SK-N-SH (cell line): ENCODE measurements at regions not wholly inside any gene's neighbourhood (a gene's known extent, or its start where the extent isn't known, plus 50 kb on each side); places are given as distances from the start of the nearest gene placed in this dataset.

Experiments used
- CTCF ChIA-PET: fragments of 300-600, 350-600 bp; formaldehyde crosslinking; extraction: SDS; loops from one replicate; lab custom pipeline; 2021; lab: Yijun Ruan, JAX
- POLR2A ChIA-PET: fragments of 350-600 bp; sonication (Branson Sonifier 250); formaldehyde crosslinking; extraction: SDS; loops from one replicate; lab custom pipeline; 2020; ENCODE audit warnings: antibody characterized with exemption, inconsistent platforms; lab: Yijun Ruan, JAX
- DNase-seq: peaks from one replicate; pipeline ENCODE4 v3.0.0; 2012
- H2AFZ ChIP-seq: fragments of 200-600 bp; sonication (generic); 2 replicates; pipeline ENCODE4 v1.8.1; 2016; ENCODE audit warnings: antibody characterized with exemption, mild to moderate bottlenecking, low read depth
- H3F3A ChIP-seq: fragments of 200-600 bp; sonication (generic); replicated peaks from 2 replicates; pipeline ENCODE3; 2016; ENCODE audit warnings: antibody characterized with exemption, mild to moderate bottlenecking; ENCODE audit not compliant: insufficient read depth
- H3K27ac ChIP-seq, 2 experiments: fragments of 200-500 bp in 1 of 2; fragments of 200-600 bp in 1 of 2; sonication (Bioruptor generic) in 1 of 2; sonication (generic), shearing (Covaris generic) in 1 of 2; 2 replicates each; pipeline versions ENCODE4 v1.5.1 to v1.6.1; 2014 to 2016; ENCODE audit warnings: low read depth in 2 of 2, inconsistent platforms in 1 of 2, low read length in 1 of 2, mild to moderate bottlenecking in 1 of 2, mixed read lengths in 1 of 2
- H3K27me3 ChIP-seq: fragments of 200-600 bp; sonication (generic), shearing (Covaris generic); 2 replicates; pipeline ENCODE4 v1.6.1; 2016; ENCODE audit warnings: mixed run types; ENCODE audit not compliant: insufficient read depth
- H3K36me3 ChIP-seq, 2 experiments: fragments of 200-500 bp in 1 of 2; fragments of 200-600 bp in 1 of 2; sonication (Bioruptor generic) in 1 of 2; sonication (generic) in 1 of 2; replicated peaks in 1 of 2; 2 replicates each; pipeline versions ENCODE3 to v1.5.1; 2014 to 2016; ENCODE audit warnings: low read length in 1 of 2, mild to moderate bottlenecking in 1 of 2; ENCODE audit not compliant: insufficient read depth in 2 of 2, control insufficient read depth in 1 of 2
- H3K4me1 ChIP-seq, 2 experiments: fragments of 200-500 bp in 1 of 2; fragments of 200-600 bp in 1 of 2; sonication (Bioruptor generic) in 1 of 2; sonication (generic), shearing (Covaris generic) in 1 of 2; 2 replicates each; pipeline versions ENCODE4 v1.5.1 to v1.6.1; 2014 to 2016; ENCODE audit warnings: low read depth in 1 of 2, low read length in 1 of 2, mixed run types in 1 of 2; ENCODE audit not compliant: insufficient read depth in 2 of 2, control insufficient read depth in 1 of 2
- H3K4me2 ChIP-seq: fragments of 200-600 bp; sonication (generic), shearing (Covaris generic); 2 replicates; pipeline ENCODE4 v1.6.1; 2017; ENCODE audit warnings: mixed run types
- H3K4me3 ChIP-seq, 2 experiments: fragments of 200-500 bp in 1 of 2; fragments of 200-600 bp in 1 of 2; sonication (Bioruptor generic) in 1 of 2; sonication (generic), shearing (Covaris generic) in 1 of 2; 2 replicates each; pipeline versions ENCODE4 v1.5.1 to v1.8.1; 2014 to 2016; ENCODE audit warnings: low read depth in 2 of 2, inconsistent platforms in 1 of 2, low read length in 1 of 2, mild to moderate bottlenecking in 1 of 2, mixed read lengths in 1 of 2, moderate library complexity in 1 of 2
- H3K79me2 ChIP-seq: fragments of 200-600 bp; sonication (generic); 2 replicates; pipeline ENCODE4 v1.8.1; 2017; ENCODE audit warnings: mild to moderate bottlenecking; ENCODE audit not compliant: insufficient read depth
- H3K9ac ChIP-seq: fragments of 200-600 bp; sonication (generic); 2 replicates; pipeline ENCODE4 v1.6.1; 2017; ENCODE audit warnings: mixed run types
- H3K9me2 ChIP-seq: fragments of 200-600 bp; sonication (generic); 2 replicates; pipeline ENCODE4 v1.6.1; 2017; ENCODE audit warnings: mixed run types
- H3K9me3 ChIP-seq: fragments of 200-600 bp; sonication (generic); 2 replicates; pipeline ENCODE4 v1.6.1; 2017; ENCODE audit warnings: mixed run types, mild to moderate bottlenecking, moderate library complexity
- H4K20me1 ChIP-seq: fragments of 200-600 bp; sonication (generic); 2 replicates; pipeline ENCODE4 v1.6.1; 2017; ENCODE audit warnings: mild to moderate bottlenecking, mixed run types; ENCODE audit not compliant: insufficient read depth
- CTCF ChIP-seq: fragments of 200-600 bp; sonication (generic); IDR thresholded peaks from 2 replicates; pipeline ENCODE4 v1.6.1; 2017; ENCODE audit warnings: antibody characterized with exemption, mild to moderate bottlenecking, moderate library complexity
- ELF1 ChIP-seq: IDR thresholded peaks from 2 replicates; pipeline ENCODE4 v1.4.0; 2012
- EP300 ChIP-seq, 2 experiments: IDR thresholded peaks; 2 replicates each; pipeline versions ENCODE4 v1.4.0 to v1.6.1; 2012; ENCODE audit warnings: borderline replicate concordance in 1 of 2, low read depth in 1 of 2, low read length in 1 of 2
- FOSL2 ChIP-seq: IDR thresholded peaks from 2 replicates; pipeline ENCODE4 v1.4.0; 2012; ENCODE audit warnings: low read depth, mild to moderate bottlenecking, moderate library complexity, borderline replicate concordance
- GABPA ChIP-seq: IDR thresholded peaks from 2 replicates; pipeline ENCODE4 v1.4.0; 2012; ENCODE audit warnings: low read depth, mild to moderate bottlenecking
- GATA2 ChIP-seq: sonication (generic); formaldehyde crosslinking; IDR thresholded peaks from 2 replicates; pipeline ENCODE4 v1.5.0; 2020; ENCODE audit warnings: mild to moderate bottlenecking, missing genetic modification reagents
- JUND ChIP-seq: IDR thresholded peaks from 2 replicates; pipeline ENCODE4 v1.4.0; 2012
- MXI1 ChIP-seq: IDR thresholded peaks from 2 replicates; pipeline ENCODE4 v1.6.1; 2012; ENCODE audit warnings: mild to moderate bottlenecking, low read depth, low read length, improper control_type of control experiment
- NFIC ChIP-seq: IDR thresholded peaks from 2 replicates; pipeline ENCODE4 v1.4.0; 2012; ENCODE audit warnings: borderline replicate concordance
- NRF1 ChIP-seq: IDR thresholded peaks from 2 replicates; pipeline ENCODE4 v1.6.1; 2012; ENCODE audit warnings: low read depth, mild to moderate bottlenecking, low read length
- RAD21 ChIP-seq: IDR thresholded peaks from 2 replicates; pipeline ENCODE4 v1.6.1; 2012; ENCODE audit warnings: mild to moderate bottlenecking, low read length
- RFX5 ChIP-seq: IDR thresholded peaks from 2 replicates; pipeline ENCODE4 v1.6.1; 2012; ENCODE audit warnings: mild to moderate bottlenecking, improper control_type of control experiment, low read length
- SIN3A ChIP-seq: IDR thresholded peaks from 2 replicates; pipeline ENCODE4 v1.6.1; 2012; ENCODE audit warnings: low read depth, mild to moderate bottlenecking, low read length, moderate library complexity, borderline replicate concordance
- SMC3 ChIP-seq: IDR thresholded peaks from 2 replicates; pipeline ENCODE4 v1.6.1; 2012; ENCODE audit warnings: low read depth, low read length, improper control_type of control experiment
- USF1 ChIP-seq: IDR thresholded peaks from 2 replicates; pipeline ENCODE4 v1.4.0; 2012; ENCODE audit warnings: low read depth, borderline replicate concordance
- WGBS: methylation state at CpG from one replicate; pipeline ENCODE4 v1.1.6; 2017; ENCODE audit warnings: low lambda C conversion rate; 5-methylcytosine and 5-hydroxymethylcytosine counted together

DNA sequence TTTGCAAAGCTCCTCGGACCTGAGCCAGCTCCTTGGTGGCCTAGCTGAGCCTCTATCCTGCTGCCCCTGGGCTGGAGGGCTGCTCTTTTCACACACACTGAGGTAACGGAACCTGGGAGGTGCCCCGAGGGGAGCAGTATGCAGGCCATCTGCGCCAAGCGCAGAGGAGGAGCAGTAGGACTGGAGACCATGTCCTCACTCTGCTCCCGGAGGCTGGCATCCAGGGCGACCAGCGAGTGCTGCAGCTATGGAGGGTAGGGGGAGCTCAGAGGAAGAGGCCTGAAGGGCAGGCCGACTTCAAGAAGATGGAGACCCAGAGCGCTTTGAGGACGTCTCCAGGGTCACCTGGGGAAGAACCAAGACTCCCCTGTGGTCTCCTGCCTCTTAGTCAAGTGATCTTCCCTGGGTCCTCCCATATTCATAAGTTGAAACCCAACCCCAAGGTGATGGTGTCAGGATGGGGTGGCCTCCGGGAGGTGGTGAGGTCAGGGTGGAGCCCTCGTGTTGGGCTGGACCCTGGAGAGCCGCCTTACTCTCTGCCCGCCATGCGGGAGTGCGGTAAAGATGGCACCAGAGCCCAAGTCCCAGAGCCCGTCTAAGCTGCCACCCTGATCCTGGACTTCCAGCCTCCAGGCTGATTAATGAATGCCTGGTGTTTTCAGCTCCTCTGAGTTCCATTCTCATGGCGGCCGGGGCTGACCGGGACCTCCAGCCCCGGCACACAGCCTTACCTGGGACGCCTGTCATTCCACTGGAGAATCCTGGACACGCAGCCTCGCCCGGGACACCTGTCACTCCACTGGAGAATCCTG is 160.7 kb downstream of the NDUFA10 start:
- no peaks in the 10 kb centered on the region for H3K4me1 ChIP-seq
- POLR2A ChIA-PET: no interaction called here
- H4K20me1 ChIP-seq: no peaks in the 10 kb centered on the region
- peaks cover 15% of the 10 kb centered on the region for H3F3A ChIP-seq
- no peak for DNase-seq
- no peak overlapping the region for H3K27ac ChIP-seq
- CTCF ChIA-PET: no interaction called here
- H3K36me3 ChIP-seq: no peaks in the 10 kb centered on the region
- peaks cover 3% of the 10 kb centered on the region; the same call in 1 of the 2 replicates for H3K9me3 ChIP-seq
- no peaks in the 10 kb centered on the region for H3K79me2 ChIP-seq
- H3K4me3 ChIP-seq: no peak overlapping the region
- H3K27me3 ChIP-seq: no peaks in the 10 kb centered on the region
- 60% methylated on average over 9 of the region's 26 CpGs for WGBS
- H3K9ac ChIP-seq: no peak overlapping the region
- H3K4me2 ChIP-seq: no peak overlapping the region
- TF ChIP-seq SMC3 (no peak), USF1 (no peak), FOSL2 (no peak), GABPA (no peak), RAD21 (no peak), MXI1 (no peak), CTCF (no peak), ELF1 (no peak)
- TF ChIP-seq, all 33 proteins: peak for 0
- H3K9me2 ChIP-seq: no peaks in the 10 kb centered on the region
- no peak overlapping the region for H2AFZ ChIP-seq

DNA sequence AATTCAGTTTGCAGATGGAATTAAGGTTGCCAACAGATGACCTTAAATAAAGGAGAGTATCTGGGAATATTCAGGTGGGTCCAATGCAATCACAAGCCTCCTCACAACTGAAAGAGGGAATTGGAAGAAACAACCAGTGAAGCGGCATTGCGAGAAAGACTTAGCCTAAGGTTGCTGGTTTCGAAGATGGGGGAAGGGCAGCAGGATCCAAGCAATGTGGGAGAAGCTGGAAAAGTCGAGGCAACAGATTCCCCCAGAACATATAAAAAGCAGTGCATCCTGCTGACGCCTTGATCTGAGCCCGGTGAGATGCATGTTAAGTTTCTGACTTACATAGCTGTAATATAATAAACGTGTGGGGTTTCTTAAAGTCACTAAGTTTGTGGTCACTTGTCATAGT is 162.5 kb downstream of the NDUFA10 start:
- Histone ChIP-seq H3K9me3 (peaks cover 3% of the 10 kb centered on the region; the same call in 1 of the 2 replicates), H3K36me3 (no peaks in the 10 kb centered on the region), H4K20me1 (no peaks in the 10 kb centered on the region), H3K4me2 (no peak overlapping the region), H3F3A (peaks cover 15% of the 10 kb centered on the region), H3K79me2 (no peaks in the 10 kb centered on the region), H2AFZ (no peak overlapping the region), H3K27ac (no peak overlapping the region), H3K9me2 (no peaks in the 10 kb centered on the region), H3K27me3 (no peaks in the 10 kb centered on the region), H3K4me1 (no peaks in the 10 kb centered on the region), H3K9ac (no peak overlapping the region), H3K4me3 (no peak overlapping the region)
- ChIA-PET POLR2A (no interaction called here), CTCF (interaction anchor here (1.1 kb wide), 1 partner anchor 8 kb away, joined by 3 read pairs; no protein-coding TSS in a partner anchor)
- DNase-seq: no peak
- no peak for TF ChIP-seq FOSL2
- TF ChIP-seq GABPA: no peak
- TF ChIP-seq NRF1: no peak
- TF ChIP-seq NFIC: no peak
- no peak for TF ChIP-seq RFX5
- no peak for TF ChIP-seq GATA2 (CRISPR knock-in tag)
- no peak for TF ChIP-seq JUND
- no peak for TF ChIP-seq EP300 (IDR thresholded peaks at IDR 0.05; ENCODE audit: borderline replicate concordance in 1 of 2, low read depth in 1 of 2, low read length in 1 of 2)
- TF ChIP-seq SIN3A: no peak
- TF ChIP-seq ELF1: no peak
- 34% methylated on average over 7 of the region's 7 CpGs for WGBS
